ENCODE measurements at regions not wholly inside any gene's neighbourhood (a gene's known extent, or its start where the extent isn't known, plus 50 kb on each side); places are given as distances from the start of the nearest gene placed in this dataset.

GRCh38 chr16:17578981-17579874, 108.5 kb upstream of the XYLT1 start:
- no peaks in the 10 kb centered on the region for H3K4me1 ChIP-seq (ENCODE audit: insufficient read depth, low read length)
- intact Hi-C loops (cut with micrococcal nuclease; ENCODE audit: unreplicated experiment) = loop anchor here (10.0 kb wide), 1 partner anchor 984 kb away; no protein-coding TSS in a partner anchor
- H3K9me3 ChIP-seq (ENCODE audit: low read length) = peaks cover 7% of the 10 kb centered on the region; the same call in 1 of the 2 replicates
- H4K20me1 ChIP-seq (ENCODE audit: insufficient read depth, low read length) = no peaks in the 10 kb centered on the region
- H3K36me3 ChIP-seq (replicated peaks in 1 of 2; ENCODE audit: control insufficient read depth in 1 of 2, insufficient read depth in 2 of 2, low read length in 2 of 2) = no peaks in the 10 kb centered on the region
- 7% methylated on average over 10 of the region's 10 CpGs for WGBS (ENCODE audit: low lambda C conversion rate)
- H3K9ac ChIP-seq (ENCODE audit: insufficient read depth, low read depth, low read length) = no peak overlapping the region
- peak; percentile 73 for DNase-seq (ENCODE audit: low spot score)
- ChIA-PET POLR2A (no interaction called here), CTCF (ENCODE audit: low intra/inter-chr PET ratio, low total read pairs) (interaction anchor here (1.3 kb wide), 1 partner anchor 103 kb away, joined by 3 read pairs; no protein-coding TSS in a partner anchor)
- no peak overlapping the region for H3K4me2 ChIP-seq (ENCODE audit: low read depth, low read length)
- H3K27me3 ChIP-seq (ENCODE audit: control insufficient read depth in 1 of 2, insufficient read depth in 2 of 2, low read length in 2 of 2) = no peaks in the 10 kb centered on the region
- no peaks in the 10 kb centered on the region for H3K79me2 ChIP-seq (ENCODE audit: insufficient read depth, low read length)
- in situ Hi-C loops (cut with HindIII; ENCODE audit: extremely low pct_ligation_motif_present, low pct_unique_long_range_greater_than_20kb) = no loop called here
- peak; percentile 98 for ATAC-seq
- no peak overlapping the region for H2AFZ ChIP-seq (ENCODE audit: low read length)
- no TSS peak for BruUV-seq (replicated peaks)
- peak; percentile 72 for FAIRE-seq
- H3K27ac ChIP-seq (ENCODE audit: extremely low read length, insufficient read depth, low read length) = no peak overlapping the region
- no peak overlapping the region for H3K4me3 ChIP-seq (replicated peaks in 1 of 3; ENCODE audit: insufficient read depth in 1 of 3, low read depth in 2 of 3, low read length in 3 of 3)
- TF ChIP-seq ZNF574 (CRISPR knock-in tag; IDR thresholded peaks at IDR 0.05) (0 out of 2 replicates have a peak, but pooled peaks have one; percentile 14), ZNF501 (CRISPR knock-in tag; IDR thresholded peaks at IDR 0.05) (0 out of 2 replicates have a peak, but pooled peaks have one; percentile 25), TSC22D2 (CRISPR knock-in tag; IDR thresholded peaks at IDR 0.05; ENCODE audit: borderline replicate concordance) (0 out of 2 replicates have a peak, but pooled peaks have one; percentile 21), ZBTB1 (CRISPR knock-in tag; IDR thresholded peaks at IDR 0.05; ENCODE audit: borderline replicate concordance) (no peak), CCAR2 (optimal IDR thresholded peaks at IDR 0.05; ENCODE audit: low read depth, low read length) (no peak), XRCC5 (optimal IDR thresholded peaks at IDR 0.05; ENCODE audit: low read length) (peak; percentile 71), ZNF605 (CRISPR knock-in tag; IDR thresholded peaks at IDR 0.05) (0 out of 2 replicates have a peak, but pooled peaks have one; percentile 37), RELA (CRISPR knock-in tag; IDR thresholded peaks at IDR 0.05) (no peak), POGK (CRISPR knock-in tag; conservative IDR thresholded peaks at IDR 0.05) (peak; percentile 40; the same call in 1 of the 2 replicates), ZNF256 (CRISPR knock-in tag; conservative IDR thresholded peaks at IDR 0.05) (no peak), THYN1 (CRISPR knock-in tag; IDR thresholded peaks at IDR 0.05; ENCODE audit: borderline replicate concordance, low read depth) (no peak), ZFY (CRISPR knock-in tag; IDR thresholded peaks at IDR 0.05) (no peak), ZNF788 (CRISPR knock-in tag; IDR thresholded peaks at IDR 0.05; ENCODE audit: borderline replicate concordance) (peak; percentile 37; the same call in 1 of the 2 replicates), ZNF230 (CRISPR knock-in tag; IDR thresholded peaks at IDR 0.05) (no peak), TEAD3 (CRISPR knock-in tag; optimal IDR thresholded peaks at IDR 0.05; ENCODE audit: borderline replicate concordance) (peak; percentile 78)
- TF ChIP-seq, protein P1, sequence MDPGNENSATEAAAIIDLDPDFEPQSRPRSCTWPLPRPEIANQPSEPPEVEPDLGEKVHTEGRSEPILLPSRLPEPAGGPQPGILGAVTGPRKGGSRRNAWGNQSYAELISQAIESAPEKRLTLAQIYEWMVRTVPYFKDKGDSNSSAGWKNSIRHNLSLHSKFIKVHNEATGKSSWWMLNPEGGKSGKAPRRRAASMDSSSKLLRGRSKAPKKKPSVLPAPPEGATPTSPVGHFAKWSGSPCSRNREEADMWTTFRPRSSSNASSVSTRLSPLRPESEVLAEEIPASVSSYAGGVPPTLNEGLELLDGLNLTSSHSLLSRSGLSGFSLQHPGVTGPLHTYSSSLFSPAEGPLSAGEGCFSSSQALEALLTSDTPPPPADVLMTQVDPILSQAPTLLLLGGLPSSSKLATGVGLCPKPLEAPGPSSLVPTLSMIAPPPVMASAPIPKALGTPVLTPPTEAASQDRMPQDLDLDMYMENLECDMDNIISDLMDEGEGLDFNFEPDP (CRISPR knock-in tag; conservative IDR thresholded peaks at IDR 0.05) = 0 out of 2 replicates have a peak, but pooled peaks have one; percentile 48

Data from HepG2 (cell line).